ENCODE measurements at regions not wholly inside any gene's neighbourhood (a gene's known extent, or its start where the extent isn't known, plus 50 kb on each side); places are given as distances from the start of the nearest gene placed in this dataset.

DNA sequence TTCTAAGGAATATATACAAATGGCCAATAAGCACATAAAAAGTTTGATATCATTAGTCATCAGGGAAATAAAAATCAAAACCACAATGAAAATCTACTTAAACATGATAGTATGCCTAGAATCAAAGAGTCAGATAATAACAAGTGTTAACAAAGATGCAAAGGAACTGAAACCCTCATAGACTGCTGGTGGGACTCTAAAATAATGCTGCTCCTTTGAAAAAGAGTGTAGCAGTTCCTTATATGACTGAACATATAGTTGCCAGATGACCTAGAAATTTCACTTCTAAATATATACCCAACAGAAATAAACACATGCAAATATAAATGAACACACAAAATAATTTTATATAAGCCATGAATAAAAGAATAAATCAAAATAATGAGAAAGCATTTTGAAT lies 205.1 kb upstream of the CTSO start:
- H3K36me3 ChIP-seq (ENCODE audit: insufficient read depth in 1 of 2, low read depth in 1 of 2): no peaks in the 10 kb centered on the region
- H3K27me3 ChIP-seq (ENCODE audit: insufficient read depth in 3 of 3, low read length in 2 of 3): no peaks in the 10 kb centered on the region
- no peaks in the 10 kb centered on the region for H3K4me1 ChIP-seq
- ATAC-seq (no peak), DNase-seq (no peak)
- no peak overlapping the region for H3K4me3 ChIP-seq
- intact Hi-C loops (cut with DNase I): no loop called here
- TF ChIP-seq, protein P1, sequence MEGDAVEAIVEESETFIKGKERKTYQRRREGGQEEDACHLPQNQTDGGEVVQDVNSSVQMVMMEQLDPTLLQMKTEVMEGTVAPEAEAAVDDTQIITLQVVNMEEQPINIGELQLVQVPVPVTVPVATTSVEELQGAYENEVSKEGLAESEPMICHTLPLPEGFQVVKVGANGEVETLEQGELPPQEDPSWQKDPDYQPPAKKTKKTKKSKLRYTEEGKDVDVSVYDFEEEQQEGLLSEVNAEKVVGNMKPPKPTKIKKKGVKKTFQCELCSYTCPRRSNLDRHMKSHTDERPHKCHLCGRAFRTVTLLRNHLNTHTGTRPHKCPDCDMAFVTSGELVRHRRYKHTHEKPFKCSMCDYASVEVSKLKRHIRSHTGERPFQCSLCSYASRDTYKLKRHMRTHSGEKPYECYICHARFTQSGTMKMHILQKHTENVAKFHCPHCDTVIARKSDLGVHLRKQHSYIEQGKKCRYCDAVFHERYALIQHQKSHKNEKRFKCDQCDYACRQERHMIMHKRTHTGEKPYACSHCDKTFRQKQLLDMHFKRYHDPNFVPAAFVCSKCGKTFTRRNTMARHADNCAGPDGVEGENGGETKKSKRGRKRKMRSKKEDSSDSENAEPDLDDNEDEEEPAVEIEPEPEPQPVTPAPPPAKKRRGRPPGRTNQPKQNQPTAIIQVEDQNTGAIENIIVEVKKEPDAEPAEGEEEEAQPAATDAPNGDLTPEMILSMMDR (IDR thresholded peaks at IDR 0.05): no peak
- H3K27ac ChIP-seq: no peak overlapping the region
- H3K9me3 ChIP-seq: no peaks in the 10 kb centered on the region

GRCh38 chr4:156154978-156155377 lies 201.3 kb upstream of the CTSO start:
- H3K27ac ChIP-seq: no peak overlapping the region
- TF ChIP-seq, protein P1 (IDR thresholded peaks at IDR 0.05): no peak
- no peaks in the 10 kb centered on the region for H3K27me3 ChIP-seq (ENCODE audit: insufficient read depth in 3 of 3, low read length in 2 of 3)
- intact Hi-C loops (cut with DNase I): no loop called here
- H3K4me1 ChIP-seq: no peaks in the 10 kb centered on the region
- H3K9me3 ChIP-seq: no peaks in the 10 kb centered on the region
- no peak for DNase-seq
- WGBS, 3 donors: 84 to 89% (median 87%) methylated on average over 4 of the region's 4 CpGs
- no peak overlapping the region for H3K4me3 ChIP-seq
- H3K36me3 ChIP-seq (ENCODE audit: insufficient read depth in 1 of 2, low read depth in 1 of 2): no peaks in the 10 kb centered on the region
- ATAC-seq: no peak

DNA sequence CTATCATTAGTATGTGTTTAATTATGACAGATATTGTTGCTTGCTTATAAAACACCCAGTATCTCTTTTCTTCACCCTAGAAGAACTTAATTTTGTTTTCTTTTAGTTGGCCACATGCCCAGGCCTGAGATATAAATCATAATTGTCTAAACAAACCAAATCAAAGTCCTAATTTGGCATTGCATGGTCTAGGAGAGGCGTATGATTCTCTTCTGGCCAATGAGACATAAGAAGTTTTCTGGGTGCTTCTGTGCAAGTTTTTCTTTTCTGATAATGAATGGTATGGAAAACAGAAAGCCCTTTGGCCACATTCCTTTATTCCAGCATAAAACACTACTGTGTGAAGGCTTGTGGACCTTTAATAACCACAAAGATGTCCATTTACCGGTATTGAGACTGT lies 192.9 kb upstream of the CTSO start:
- Histone ChIP-seq H3K27me3 (ENCODE audit: insufficient read depth in 3 of 3, low read length in 2 of 3) (no peaks in the 10 kb centered on the region), H3K27ac (no peak overlapping the region), H3K9me3 (no peaks in the 10 kb centered on the region), H3K4me3 (no peak overlapping the region), H3K4me1 (no peaks in the 10 kb centered on the region), H3K36me3 (ENCODE audit: insufficient read depth in 1 of 2, low read depth in 1 of 2) (no peaks in the 10 kb centered on the region)
- WGBS, 3 donors: 70 to 81% (median 80%) methylated on average over 2 of the region's 2 CpGs
- no peak for ATAC-seq
- no peak for DNase-seq
- intact Hi-C loops (cut with DNase I): no loop called here
- TF ChIP-seq, protein P1 (IDR thresholded peaks at IDR 0.05): no peak

DNA sequence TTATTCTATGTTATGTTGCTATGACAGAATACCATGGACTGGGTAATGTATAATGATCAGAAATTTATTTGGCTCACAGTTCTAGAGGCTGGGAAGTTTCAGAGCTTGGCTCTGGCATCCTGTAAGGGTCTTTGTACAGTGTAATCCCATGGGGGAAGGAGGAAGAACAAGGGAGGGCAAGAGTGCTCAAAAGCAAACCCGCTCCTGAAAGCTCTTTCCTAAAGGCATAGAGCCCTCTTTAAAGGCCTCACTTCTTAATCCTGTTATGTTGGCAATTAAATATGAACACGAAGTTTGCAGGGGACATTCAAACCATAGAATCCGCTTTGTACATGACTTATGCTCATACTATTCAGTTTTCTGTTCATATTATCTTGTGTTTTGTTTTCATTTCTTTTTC lies 191.3 kb upstream of the CTSO start:
- WGBS, 3 donors: 76 to 85% (median 80%) methylated on average over 3 of the region's 3 CpGs
- intact Hi-C loops (cut with DNase I): no loop called here

DNA sequence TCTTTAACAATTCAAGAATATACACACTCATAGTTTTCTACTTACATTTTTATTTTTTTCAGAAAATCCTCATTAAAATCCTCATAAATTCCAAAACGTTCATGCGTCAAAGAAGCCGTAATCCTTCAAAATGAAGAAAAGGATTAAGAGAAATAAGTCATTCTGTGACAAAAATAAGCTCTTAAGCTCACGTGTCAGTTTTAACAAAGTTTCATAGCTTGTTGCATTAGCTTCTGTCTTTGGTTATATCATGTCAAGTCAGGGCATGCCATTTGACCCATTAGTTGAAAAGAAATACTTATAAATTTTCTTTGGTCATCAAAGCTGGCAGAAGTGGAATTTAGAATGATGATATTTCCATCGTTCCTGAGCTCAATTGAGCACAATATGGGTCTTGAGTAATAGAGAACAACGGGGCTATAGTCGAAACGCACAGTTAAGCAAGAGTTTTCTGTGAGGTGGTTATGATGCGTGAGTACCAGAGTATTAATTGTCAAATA lies 185.2 kb upstream of the CTSO start:
- H3K27ac ChIP-seq: no peak overlapping the region
- intact Hi-C loops (cut with DNase I): no loop called here
- no peak for ATAC-seq

More for the DNA sequence above, 191.3 kb upstream of the CTSO start:
- H3K27ac ChIP-seq: no peak overlapping the region
- H3K36me3 ChIP-seq (ENCODE audit: insufficient read depth in 1 of 2, low read depth in 1 of 2): no peaks in the 10 kb centered on the region
- H3K4me3 ChIP-seq: no peak overlapping the region
- TF ChIP-seq, protein P1 (IDR thresholded peaks at IDR 0.05): no peak
- no peaks in the 10 kb centered on the region for H3K27me3 ChIP-seq (ENCODE audit: insufficient read depth in 3 of 3, low read length in 2 of 3)
- DNase-seq (no peak), ATAC-seq (no peak)
- no peaks in the 10 kb centered on the region for H3K9me3 ChIP-seq
- H3K4me1 ChIP-seq: no peaks in the 10 kb centered on the region

More for the DNA sequence above, 185.2 kb upstream of the CTSO start:
- Histone ChIP-seq H3K27me3 (ENCODE audit: insufficient read depth in 3 of 3, low read length in 2 of 3) (no peaks in the 10 kb centered on the region), H3K4me1 (no peaks in the 10 kb centered on the region), H3K4me3 (no peak overlapping the region), H3K36me3 (ENCODE audit: insufficient read depth in 1 of 2, low read depth in 1 of 2) (no peaks in the 10 kb centered on the region), H3K9me3 (no peaks in the 10 kb centered on the region)
- TF ChIP-seq, protein P1 (IDR thresholded peaks at IDR 0.05): no peak
- 72 to 83% (median 74%) methylated on average over 9 of the region's 9 CpGs for WGBS, 3 donors
- no peak for DNase-seq
